ENCODE measurements at regions not wholly inside any gene's neighbourhood (a gene's known extent, or its start where the extent isn't known, plus 50 kb on each side); places are given as distances from the start of the nearest gene placed in this dataset.

GRCh38 chr10:28243923-28244322 lies 58.9 kb downstream of the MPP7 start:
- TF ChIP-seq BHLHE40 (IDR thresholded peaks at IDR 0.05; ENCODE audit: borderline replicate concordance) (no peak), SUZ12 (IDR thresholded peaks at IDR 0.05) (no peak)

Measured in HEK293T (cell line).